ENCODE measurements at regions not wholly inside any gene's neighbourhood (a gene's known extent, or its start where the extent isn't known, plus 50 kb on each side); places are given as distances from the start of the nearest gene placed in this dataset.

DNA sequence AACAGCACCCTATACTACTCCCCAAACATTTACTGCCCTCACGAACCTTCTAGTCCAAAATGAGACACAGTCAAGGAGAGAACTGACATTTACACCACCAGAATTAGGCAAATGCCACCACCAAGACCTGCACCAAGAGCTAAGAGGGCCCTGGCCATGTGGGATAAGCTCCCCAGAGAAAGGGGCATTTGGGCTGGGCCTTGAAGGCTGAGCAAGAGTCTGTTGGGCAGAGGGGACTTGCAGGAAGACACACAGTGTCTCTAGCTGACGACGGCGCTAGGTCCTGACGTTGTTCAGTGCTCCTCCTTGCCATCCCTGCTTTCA is 326.4 kb upstream of the ZMIZ1 start:
- DNase-seq (ENCODE audit: low read depth) = no peak

DNA sequence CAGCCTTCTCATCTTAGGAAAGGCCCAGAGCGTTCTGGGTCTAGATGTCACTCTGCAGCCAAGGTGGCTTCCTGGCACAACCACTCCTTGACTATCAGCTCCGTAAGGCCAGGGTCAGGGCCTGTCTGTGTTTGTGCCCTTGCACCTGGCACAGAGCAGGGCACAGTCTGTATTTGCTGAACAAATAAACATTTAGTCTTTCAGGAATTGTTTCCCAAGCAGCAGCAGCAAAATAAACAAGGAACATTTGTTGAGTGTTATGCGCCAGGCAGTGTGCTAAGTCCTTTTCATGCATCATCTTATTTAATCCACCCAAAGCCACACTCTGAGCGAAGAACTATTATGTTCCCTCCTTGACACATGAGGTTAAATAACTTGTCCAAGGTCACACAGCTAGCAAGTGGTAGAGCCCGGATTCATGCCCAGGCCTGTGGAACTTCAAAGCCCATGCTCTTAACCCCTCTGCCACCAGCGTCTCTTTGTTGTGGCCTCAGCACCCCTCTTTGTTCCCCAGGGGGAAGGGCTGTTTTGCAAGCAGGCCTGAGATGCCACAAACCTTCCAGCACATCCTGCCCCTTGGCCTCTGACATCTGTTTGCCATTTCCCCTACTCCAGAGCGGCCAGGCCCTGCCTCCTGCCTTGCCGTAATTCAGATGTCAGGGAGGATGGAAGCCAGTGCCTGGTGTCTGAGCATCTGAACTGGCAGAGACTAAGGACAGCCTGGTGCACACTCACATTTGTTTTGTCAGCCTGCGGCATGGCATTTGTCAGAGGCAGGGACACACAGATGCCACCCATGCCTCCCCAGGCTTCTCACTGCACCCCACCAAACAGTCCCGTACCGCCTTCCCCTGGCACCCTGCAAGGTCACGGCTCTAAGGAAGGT is 325.8 kb upstream of the ZMIZ1 start:
- no peak for DNase-seq (ENCODE audit: low read depth)

DNA sequence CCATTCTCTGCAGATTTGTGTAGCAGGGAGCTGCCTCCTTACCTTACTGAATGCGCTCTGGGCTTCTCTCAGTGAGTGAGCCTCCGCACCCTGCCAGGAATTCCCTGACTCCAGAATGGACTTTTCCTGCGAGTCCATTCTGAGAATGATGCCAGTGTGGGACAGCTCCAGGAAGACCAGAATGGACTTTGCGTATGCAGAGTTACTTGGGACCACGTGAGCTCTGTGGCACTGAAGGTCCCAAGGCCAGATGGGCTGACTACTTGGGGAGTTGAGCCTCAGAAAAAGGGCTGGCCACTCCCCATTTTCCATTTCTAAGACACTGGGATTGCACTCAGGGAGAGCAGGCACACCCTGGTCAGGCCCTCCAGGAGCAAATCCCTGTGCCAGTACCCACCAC is 324.7 kb upstream of the ZMIZ1 start:
- DNase-seq (ENCODE audit: low read depth) = no peak

DNA sequence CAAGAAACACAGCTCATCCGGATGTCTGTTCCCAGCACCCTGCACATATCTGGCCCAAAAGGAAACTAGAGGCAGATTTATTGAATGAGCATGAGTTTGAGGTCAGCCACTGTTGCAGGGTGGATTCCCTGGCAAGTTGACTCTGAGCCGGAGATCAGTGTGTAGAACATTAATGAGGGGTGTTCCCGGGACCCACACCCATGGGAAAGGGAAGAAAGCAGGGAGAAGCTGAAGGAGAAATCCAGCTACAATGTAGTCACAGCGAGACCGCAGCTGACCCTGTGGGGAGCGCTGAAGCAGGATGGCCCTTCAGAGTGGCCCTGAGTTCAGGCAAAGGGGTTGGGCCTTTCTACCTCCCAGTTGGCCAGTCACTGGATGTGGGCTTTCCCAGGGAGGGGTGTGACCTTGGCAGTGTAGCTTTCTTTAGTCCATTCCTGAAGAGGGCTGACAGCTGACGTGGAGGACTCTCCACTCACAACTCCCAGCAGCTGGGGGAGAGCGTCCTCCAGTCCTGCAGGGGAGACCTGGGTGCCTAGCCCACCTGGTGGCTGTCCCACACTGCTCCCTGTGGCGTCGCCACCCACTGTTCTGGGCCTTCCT is 324.2 kb upstream of the ZMIZ1 start:
- no peak for DNase-seq (ENCODE audit: low read depth)

DNA sequence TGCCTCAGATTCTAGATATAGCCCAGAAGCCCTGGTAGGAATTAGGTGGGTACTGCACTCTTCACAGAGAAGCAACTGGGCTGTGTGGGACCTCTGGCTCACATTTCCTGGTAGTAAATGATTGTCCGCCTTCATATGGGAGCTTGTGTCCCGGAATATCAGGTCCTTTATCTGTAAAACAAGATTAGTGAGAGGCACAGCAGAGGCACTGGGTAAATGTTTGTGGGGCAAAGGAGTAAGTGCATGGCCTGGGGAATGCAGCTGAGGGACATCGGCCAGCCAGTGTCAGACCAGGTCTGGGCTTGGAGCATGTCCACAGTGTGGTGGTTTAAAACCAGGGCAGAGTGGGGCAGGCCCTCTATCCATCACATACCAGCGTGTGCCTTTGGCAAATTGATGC is 323.3 kb upstream of the ZMIZ1 start:
- DNase-seq (ENCODE audit: low read depth) = no peak

DNA sequence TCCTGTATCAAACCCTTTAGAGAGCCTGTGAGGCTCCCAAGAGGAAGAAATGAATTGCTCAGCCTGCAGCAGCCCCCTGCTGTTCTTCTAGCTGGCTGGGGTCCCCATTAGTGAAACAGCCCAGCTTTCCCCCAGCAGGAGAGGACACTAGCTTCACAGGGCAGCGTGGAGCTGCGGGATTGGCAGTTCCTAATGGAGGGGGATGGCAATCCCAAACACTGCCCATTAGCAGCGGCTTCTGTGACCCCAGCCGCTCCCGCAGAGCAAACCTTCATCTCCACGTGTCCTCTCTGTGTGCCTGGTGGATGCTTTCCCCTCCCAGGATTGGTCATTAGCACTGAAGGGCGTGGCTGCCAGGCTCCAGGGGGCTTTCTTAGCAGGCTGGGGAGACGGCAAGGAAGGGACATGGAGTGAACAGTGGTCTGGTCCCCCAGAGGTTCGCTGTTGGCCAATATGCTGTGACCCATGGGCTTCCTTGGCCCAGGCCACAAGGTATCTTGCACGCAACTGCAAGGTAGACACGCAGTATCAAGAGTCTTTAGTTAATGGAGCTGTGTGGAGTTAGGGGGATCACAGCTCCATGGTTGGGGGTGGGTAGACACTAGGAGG is 322.5 kb upstream of the ZMIZ1 start:
- no peak for DNase-seq (ENCODE audit: low read depth)

DNA sequence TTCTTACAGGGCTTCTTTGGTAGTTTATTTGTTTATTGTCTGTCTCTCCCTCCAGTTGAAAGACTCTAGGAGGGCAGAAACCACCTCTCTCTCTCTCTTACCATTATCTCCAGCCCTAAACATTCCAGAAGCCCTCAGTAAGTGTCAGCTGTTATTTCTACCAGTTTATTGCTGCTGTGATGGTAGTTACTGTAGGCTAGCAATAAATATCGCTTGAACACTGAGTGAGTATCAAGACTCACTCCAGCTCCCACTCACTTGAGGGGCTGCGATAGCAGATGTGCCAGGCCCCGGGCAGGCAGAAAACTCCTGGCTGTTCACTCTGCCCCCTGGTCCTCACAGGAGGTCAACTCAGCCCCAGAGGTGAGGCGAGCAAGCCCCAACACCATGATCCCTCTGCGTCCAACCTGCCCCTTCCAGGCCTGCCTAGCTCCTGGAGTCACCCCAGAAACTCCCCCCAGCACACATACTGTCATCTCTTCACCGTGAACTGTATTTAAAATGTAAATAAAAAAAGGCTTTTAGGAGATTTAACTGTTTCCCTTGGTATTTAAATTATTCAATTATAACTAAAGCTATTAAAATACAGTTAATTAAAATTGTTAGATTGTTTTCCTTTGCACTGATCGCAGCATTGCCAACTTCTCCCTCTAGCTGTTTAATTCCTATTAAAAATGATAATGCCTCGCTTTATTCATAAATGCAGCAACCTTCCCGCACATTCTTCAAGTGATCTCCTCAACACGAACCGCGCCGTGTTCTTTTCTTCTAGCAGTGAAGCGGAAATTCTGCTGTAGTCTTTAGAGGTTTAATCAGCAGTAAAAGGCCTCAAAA is 321.1 kb upstream of the ZMIZ1 start:
- DNase-seq (ENCODE audit: low read depth) = no peak

DNA sequence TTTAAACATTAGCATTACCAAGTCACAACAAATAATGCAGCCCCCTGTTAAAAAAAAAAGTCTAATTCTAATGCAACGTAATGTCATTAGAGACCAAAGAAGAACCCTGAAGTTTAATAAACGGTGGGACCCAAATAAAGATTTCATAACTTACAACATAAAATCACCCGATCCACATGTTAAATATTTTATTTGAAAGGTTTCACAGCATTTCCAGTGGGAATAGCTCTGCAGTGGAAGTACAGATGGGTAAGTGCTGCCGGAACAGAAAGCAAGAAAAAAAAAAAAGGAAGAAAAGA is 320.6 kb upstream of the ZMIZ1 start:
- DNase-seq (ENCODE audit: low read depth) = no peak

DNA sequence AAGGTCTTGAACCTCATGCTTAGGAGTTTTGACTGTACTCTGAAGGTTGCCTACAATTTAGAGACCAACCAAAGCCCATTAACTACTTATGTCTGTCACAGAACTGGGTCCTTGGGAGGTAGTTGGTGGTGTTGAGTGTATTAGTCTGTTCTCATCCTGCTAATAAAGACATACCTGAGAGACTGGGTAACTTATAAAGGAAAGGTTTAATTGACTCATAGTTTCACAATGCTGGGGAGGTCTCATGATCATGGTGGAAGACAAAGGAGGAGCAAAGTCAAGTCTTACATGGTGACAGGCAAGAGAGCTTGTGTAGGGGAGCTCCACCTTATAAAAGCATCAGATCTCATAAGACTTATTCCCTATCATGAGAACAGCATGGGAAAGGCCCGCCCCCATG is 319.6 kb upstream of the ZMIZ1 start:
- DNase-seq (ENCODE audit: low read depth) = no peak

DNA sequence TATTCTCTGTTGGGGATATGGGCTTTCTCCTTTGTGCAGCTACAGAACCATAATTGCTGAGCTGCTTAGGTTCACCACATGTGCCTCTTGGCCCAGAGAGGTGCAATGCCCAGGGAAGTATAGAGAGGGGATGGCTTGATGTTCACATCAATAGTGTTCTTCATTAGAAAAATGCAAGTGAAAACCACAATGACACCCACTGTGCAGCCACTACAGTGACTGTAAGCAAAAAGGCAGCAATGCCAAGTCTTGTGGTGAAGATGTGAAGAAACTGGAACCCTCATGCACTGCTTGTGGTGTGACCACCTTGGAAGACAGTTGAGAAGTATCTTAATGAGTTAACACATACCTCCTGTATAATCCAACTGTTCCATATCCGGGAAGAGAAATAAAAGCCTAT is 318.9 kb upstream of the ZMIZ1 start:
- no peak for DNase-seq (ENCODE audit: low read depth)

DNA sequence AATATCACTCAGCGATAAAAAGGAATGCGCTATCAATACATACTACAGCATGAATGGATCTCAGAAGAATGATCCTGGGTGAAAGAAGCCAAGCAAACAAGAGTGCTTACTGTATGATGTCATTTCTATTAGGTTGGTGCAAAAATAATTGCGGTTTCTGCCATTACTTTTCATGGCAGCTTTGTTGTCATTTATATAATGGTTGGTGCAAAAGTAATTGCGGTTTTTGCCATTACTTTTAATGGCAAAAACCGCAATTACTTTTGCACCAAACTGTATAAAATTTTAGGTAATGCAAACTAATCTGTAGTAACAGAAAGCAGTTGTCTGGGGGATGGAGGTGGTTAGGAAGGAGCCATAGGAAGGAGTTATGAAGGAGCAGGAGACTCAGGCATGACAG is 318.3 kb upstream of the ZMIZ1 start:
- DNase-seq (ENCODE audit: low read depth) = no peak

DNA sequence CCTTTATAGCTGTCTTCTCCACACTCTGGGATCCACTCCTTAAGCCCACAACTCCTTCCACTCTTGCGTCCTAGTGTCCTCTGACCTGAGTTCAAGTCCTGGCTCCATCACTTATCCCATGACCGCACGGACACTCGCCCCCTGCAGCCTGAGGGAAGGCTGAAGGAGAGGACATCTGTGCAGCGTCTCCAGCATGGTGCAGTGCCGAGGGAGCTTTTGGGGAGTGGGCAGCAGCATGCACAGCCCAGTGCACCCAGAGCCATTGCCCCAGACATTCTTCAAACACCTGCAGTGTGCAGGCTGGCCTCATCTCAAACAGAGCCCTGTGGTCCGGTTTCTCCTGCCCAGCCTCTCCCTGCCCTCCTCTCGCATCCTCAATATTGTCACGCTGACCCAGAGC is 317.1 kb upstream of the ZMIZ1 start:
- no peak for DNase-seq (ENCODE audit: low read depth)

DNA sequence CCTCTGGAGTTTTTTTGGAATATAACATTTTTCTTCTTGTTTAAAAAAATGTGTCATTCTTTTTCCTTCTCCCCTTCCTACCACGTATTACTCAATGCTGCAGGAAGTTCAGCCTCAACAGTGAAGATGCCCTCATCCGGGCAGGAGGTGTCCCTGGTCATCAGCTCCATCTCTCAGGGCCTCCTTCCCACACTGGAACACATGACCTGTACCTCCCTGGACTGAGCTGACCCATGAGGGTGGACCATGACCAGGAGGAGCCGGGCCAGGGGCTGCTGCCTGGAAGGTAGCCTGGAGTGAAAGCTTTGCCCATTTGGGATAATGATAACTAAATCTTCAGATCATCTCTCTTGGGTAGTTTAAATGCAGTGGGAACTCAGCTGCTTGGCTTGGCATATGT is 316.5 kb upstream of the ZMIZ1 start:
- DNase-seq (ENCODE audit: low read depth) = no peak

DNA sequence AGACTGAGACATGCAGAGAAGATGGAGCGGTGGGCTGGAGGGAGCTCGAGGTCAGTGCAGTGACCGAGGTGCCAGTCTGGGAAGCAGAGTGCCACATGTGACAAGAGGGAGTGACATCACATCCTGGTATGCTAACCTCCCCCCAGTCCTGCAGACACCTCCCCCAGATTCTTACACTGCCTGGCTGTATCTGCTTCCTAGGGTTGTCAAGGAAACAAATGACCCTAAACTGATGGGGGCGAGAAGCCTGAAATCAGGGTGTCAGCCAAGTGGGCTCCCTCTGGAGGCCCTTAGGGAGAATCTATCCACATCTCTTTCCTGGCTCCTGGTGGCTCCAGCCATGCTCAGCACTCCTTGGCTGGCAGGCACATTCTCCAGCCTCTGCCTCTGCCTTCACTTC is 316.1 kb upstream of the ZMIZ1 start:
- DNase-seq (ENCODE audit: low read depth) = no peak

DNA sequence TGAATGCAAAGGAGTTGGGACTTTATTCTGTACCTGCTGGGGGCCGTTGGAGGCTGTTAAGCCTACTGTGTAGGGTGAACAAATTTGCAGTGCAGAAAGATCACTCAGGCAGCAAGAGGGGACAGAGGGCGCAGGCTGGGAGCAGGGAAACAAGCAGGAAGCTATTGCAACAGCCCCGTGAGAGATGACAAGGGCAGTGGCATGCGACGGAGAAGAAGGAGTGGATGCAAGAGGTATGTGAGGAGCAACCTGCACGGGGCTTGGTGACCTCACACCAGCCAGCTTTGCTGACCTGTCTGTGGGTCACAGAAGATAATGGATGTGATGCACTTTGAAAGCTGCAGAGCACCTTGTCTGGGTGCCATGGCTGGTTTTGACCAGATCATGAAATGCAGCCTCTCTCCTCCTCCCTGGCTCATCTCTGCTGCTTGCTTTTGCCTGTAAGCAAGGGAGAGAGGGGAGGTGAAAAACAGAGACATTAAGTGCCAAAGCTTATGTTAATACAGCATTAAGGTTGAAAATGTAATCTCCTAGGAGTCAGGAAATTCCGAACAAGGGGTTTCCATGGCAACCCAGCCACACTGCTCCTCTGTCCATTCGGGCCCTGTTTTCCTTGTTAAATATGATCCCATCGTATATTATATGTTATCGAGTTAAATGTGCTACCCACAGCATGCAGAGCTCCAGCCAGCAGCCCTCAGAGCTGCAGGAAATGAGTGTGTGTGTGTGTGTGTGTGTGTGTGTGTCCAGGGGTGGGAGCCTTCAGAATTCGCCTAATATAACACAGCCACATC is 314.3 kb upstream of the ZMIZ1 start:
- DNase-seq (ENCODE audit: low read depth) = no peak

DNA sequence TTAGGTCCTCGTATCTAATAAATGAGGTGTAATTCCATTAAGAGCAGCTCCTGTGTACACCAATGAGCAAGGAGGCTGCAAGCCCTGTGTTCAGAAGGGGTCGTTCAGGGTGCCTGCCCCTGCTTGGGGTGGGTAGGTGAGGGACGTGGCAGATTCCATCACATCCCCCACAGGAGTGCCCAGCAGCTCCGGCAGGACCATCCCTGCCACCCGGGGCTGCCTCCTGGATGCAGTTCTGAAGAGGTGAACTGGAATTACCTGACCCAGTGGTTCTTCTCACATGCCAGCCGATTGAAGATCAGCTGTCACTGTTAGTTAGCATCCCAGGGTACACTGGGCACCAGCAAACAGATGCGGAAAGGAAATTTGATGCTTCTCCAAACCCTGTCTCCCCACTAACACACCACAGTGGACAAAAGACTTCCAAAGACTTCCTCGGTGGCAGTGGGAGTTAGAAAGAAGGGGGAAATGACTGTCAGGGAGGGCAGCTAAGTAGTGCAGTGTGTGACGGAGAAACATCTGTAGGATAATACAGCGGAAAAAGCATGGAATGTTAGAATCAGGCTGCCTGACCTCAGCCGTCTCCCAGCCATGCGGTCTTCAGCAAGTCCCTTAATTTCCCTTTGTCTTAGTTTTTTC is 313.6 kb upstream of the ZMIZ1 start:
- no peak for DNase-seq (ENCODE audit: low read depth)

DNA sequence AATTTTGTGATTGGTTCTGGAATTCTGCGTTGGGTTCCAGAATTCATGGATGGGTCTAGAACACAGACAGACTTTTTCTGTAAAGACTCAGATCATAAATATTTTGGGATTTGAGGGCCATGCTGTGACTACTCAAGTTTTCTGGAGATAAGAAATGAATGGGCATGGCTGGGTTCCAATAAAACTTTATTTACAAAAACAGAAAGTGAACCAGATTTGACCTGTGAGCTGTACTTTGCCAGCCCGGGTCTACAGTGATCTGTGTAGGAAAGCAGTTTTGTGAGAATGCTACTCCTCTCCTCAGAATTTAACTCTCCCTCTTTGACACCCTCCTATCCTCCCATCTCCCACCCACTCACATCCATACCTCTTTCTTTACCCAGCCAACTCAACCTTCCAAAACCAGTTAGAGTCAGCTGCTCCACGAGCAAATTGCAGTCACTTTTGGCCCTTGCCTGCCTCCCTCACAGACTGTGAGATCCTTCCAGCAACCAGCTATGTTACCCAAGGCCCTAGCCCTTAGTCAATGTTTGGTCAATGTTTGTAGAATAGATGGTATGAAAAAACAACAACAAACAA is 312.8 kb upstream of the ZMIZ1 start:
- no peak for DNase-seq (ENCODE audit: low read depth)

DNA sequence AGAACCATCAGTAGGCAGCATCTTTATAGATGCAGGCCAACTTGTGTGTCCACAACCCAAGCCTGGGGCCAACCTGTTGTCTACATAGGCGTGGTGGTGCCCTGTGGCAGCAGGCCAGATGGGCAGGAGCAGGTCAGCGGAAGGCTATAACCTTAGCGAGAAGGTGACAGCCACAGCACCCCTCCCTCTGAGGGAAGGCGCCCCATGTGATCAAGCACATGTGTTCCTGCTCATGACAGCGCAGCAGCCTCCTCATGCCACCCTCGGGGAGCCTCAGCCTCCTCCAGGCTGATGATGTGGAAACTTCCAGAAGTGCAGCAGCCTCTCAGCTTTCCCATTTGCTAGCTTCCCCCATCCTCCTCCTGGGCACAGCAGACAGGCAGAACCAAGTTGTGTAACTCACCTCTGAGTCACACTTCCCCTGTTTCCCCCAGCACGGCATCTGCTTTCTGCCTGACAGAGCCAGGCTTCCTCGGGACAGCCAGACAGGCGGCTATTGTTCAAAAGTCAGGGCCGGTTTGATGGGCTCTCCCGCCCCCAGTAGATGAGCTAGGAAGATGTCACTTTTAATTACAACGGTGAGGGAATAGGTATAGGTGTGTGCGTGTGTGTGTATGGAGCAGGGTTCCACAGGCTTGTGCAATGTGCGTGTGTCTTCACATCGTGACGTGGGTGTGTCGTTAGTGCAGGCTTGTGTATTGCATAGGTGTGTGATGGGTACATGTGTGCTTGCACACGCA is 312.0 kb upstream of the ZMIZ1 start:
- DNase-seq (ENCODE audit: low read depth) = peak; percentile 11

DNA sequence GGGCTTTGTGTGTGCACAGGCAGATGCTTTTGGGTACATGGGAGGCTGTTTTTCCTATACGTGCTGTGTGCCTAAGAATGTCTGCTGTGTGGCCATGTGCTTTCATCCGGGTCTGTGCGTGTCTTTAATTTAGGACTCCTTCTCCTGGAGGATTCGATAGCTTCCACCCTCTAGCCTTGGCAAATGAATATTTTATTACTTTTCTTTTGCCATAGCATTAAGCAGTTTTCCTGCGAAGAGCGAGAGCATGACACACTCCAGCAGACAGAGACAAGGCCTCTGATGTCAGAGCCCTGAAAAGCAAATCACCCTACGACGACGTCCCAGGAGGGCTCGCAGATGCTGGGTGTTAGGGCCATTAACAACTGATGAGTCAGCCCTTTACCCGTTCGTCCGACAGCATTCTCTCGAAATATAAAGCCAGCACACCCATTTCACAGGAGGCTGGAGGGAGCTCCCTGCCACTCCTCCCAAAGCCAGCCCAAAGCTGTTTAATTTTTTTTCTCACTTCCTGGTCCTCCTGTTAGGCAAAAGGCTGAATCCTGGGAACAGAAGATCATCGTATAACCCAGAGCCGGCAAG is 311.3 kb upstream of the ZMIZ1 start:
- no peak for DNase-seq (ENCODE audit: low read depth)

DNA sequence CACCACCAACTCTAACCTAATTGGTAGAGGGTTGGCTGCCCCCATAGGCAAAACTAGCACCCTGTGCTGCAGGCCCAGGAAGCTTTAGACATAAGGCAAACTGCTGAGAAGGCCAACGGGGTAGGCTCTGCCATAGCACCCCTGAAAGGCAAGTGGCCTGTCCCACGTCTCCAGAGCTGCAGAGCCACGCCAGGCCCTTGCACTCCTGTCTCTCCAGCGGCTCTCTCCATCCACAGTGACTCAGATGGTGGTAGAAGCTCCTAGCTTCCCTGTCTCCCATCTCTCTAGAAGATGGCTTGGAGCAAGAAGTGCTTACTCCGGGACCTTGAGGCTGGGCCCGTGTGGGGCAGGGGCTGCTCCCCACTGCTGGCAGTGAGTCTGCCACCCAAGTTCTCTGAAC is 310.6 kb upstream of the ZMIZ1 start:
- DNase-seq (ENCODE audit: low read depth) = no peak

Data from activated T-cell treated with anti-CD3 and anti-CD28 coated beads for 24 hours (primary cell).